Osteocyte (in vitro differentiated cells): ENCODE measurements at regions not wholly inside any gene's neighbourhood (a gene's known extent, or its start where the extent isn't known, plus 50 kb on each side); places are given as distances from the start of the nearest gene placed in this dataset.

Source experiments
- DNase-seq: peaks from one replicate; pipeline ENCODE4 v3.0.0; 2021; ENCODE audit warnings: mixed read lengths; ENCODE audit not compliant: unreplicated experiment; ENCODE audit errors: extremely low spot score
- H3K27ac Mint-ChIP-seq: one replicate; pipeline ENCODE4 v1.8.0; 2021; ENCODE audit warnings: mild to moderate bottlenecking, mixed read lengths; ENCODE audit not compliant: unreplicated experiment
- H3K27me3 Mint-ChIP-seq: one replicate; pipeline ENCODE4 v1.8.0; 2021; ENCODE audit warnings: mixed read lengths; ENCODE audit not compliant: unreplicated experiment
- H3K36me3 Mint-ChIP-seq: one replicate; pipeline ENCODE4 v1.8.0; 2021; ENCODE audit warnings: mixed read lengths; ENCODE audit not compliant: unreplicated experiment
- H3K4me1 Mint-ChIP-seq: one replicate; pipeline ENCODE4 v1.8.0; 2021; ENCODE audit warnings: mixed read lengths; ENCODE audit not compliant: unreplicated experiment
- H3K4me3 Mint-ChIP-seq: one replicate; pipeline ENCODE4 v1.8.0; 2021; ENCODE audit warnings: mild to moderate bottlenecking, moderate library complexity, mixed read lengths; ENCODE audit not compliant: unreplicated experiment
- H3K9me3 Mint-ChIP-seq: one replicate; pipeline ENCODE4 v1.8.0; 2021; ENCODE audit warnings: mixed read lengths; ENCODE audit not compliant: unreplicated experiment
- CTCF ChIP-seq: fragments of 200-600 bp; sonication (generic); IDR thresholded peaks from 2 replicates; pipeline ENCODE4 v1.5.0; 2021; ENCODE audit warnings: antibody characterized with exemption, mild to moderate bottlenecking, moderate library complexity

- Mint-ChIP-seq H3K27ac (no peak overlapping the region), H3K4me1 (no peaks in the 10 kb centered on the region), H3K27me3 (no peaks in the 10 kb centered on the region), H3K36me3 (no peaks in the 10 kb centered on the region), H3K9me3 (no peaks in the 10 kb centered on the region), H3K4me3 (no peak overlapping the region)
- no peak for DNase-seq
- TF ChIP-seq CTCF, result no peak
Observed at GRCh38 chr3:7915356-7915755, 586.3 kb upstream of the LMCD1 start.

- H3K9me3 Mint-ChIP-seq, result no peaks in the 10 kb centered on the region
- TF ChIP-seq CTCF, result no peak
Observed at GRCh38 chr3:7917443-7918151, 584.0 kb upstream of the LMCD1 start.

GRCh38 chr3:7920211-7920610 is 581.4 kb upstream of the LMCD1 start:
- Mint-ChIP-seq H3K27me3 (no peaks in the 10 kb centered on the region), H3K9me3 (no peaks in the 10 kb centered on the region), H3K36me3 (no peaks in the 10 kb centered on the region), H3K4me3 (no peak overlapping the region), H3K27ac (no peak overlapping the region), H3K4me1 (no peaks in the 10 kb centered on the region)
- no peak for DNase-seq
- TF ChIP-seq CTCF, result no peak

More at GRCh38 chr3:7917443-7918151, 584.0 kb upstream of the LMCD1 start:
- H3K36me3 Mint-ChIP-seq, result no peaks in the 10 kb centered on the region
- H3K4me1 Mint-ChIP-seq, result no peaks in the 10 kb centered on the region
- H3K27ac Mint-ChIP-seq, result no peak overlapping the region
- no peak overlapping the region for H3K4me3 Mint-ChIP-seq
- no peak for DNase-seq
- no peaks in the 10 kb centered on the region for H3K27me3 Mint-ChIP-seq

GRCh38 chr3:7924228-7924627 is 577.4 kb upstream of the LMCD1 start:
- no peaks in the 10 kb centered on the region for H3K4me1 Mint-ChIP-seq
- no peaks in the 10 kb centered on the region for H3K9me3 Mint-ChIP-seq
- no peak for TF ChIP-seq CTCF
- H3K4me3 Mint-ChIP-seq, result no peak overlapping the region
- DNase-seq, result no peak
- no peaks in the 10 kb centered on the region for H3K36me3 Mint-ChIP-seq
- H3K27ac Mint-ChIP-seq, result no peak overlapping the region
- no peaks in the 10 kb centered on the region for H3K27me3 Mint-ChIP-seq

GRCh38 chr3:7927015-7927414 is 574.6 kb upstream of the LMCD1 start:
- H3K36me3 Mint-ChIP-seq, result no peaks in the 10 kb centered on the region
- no peak for DNase-seq
- no peaks in the 10 kb centered on the region for H3K4me1 Mint-ChIP-seq
- no peaks in the 10 kb centered on the region for H3K9me3 Mint-ChIP-seq
- no peak overlapping the region for H3K4me3 Mint-ChIP-seq
- no peak overlapping the region for H3K27ac Mint-ChIP-seq
- TF ChIP-seq CTCF, result no peak
- H3K27me3 Mint-ChIP-seq, result no peaks in the 10 kb centered on the region
